Breast epithelium (tissue), 3 donors: ENCODE measurements at regions not wholly inside any gene's neighbourhood (a gene's known extent, or its start where the extent isn't known, plus 50 kb on each side); places are given as distances from the start of the nearest gene placed in this dataset.

Experiments
- POLR2A ChIP-seq: fragments of 450-650 bp; IDR thresholded peaks from one replicate; pipeline ENCODE4 v1.6.1; 2016; ENCODE audit warnings: antibody characterized with exemption, mild to moderate bottlenecking, moderate library complexity
- TF ChIP-seq, protein P1 (sequence below), 3 donors: fragments of 450-650 bp; IDR thresholded peaks; one replicate each; pipeline ENCODE4 v1.5.1; 2016 to 2017; ENCODE audit warnings: antibody characterized with exemption in 3 of 3, mild to moderate bottlenecking in 3 of 3, moderate library complexity in 3 of 3

DNA sequence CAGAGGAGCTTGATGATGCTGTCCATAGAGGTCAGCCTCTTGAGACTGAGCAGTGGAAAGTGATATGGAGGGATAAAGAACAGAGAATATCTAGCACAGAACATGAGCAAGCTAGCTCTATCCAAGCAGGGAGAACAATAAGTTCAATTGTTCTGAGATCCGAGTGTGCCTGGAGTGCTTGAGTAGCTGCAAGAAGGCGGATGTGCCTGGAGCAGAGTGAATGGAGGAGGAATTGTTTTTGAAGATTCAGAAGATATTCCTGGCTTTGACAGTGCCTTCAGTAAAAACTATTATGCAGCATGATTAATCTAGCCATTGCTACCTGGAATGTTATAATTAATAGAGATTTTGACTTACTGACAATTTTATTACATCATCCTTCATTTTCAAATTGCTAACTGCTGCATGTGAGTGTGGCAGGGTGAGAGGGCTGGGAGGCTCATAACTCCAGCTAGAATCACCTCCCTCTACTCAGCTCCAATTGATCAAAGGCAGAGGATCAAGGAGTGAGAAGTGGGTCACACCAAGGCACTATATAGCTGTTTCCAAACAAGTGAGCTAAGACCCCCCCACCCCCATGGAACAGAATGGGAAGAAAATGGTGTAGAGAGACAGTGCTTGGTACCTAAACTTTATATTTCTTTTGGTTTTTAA is 302.8 kb downstream of the ADRA2A start:
- TF ChIP-seq, protein P1, sequence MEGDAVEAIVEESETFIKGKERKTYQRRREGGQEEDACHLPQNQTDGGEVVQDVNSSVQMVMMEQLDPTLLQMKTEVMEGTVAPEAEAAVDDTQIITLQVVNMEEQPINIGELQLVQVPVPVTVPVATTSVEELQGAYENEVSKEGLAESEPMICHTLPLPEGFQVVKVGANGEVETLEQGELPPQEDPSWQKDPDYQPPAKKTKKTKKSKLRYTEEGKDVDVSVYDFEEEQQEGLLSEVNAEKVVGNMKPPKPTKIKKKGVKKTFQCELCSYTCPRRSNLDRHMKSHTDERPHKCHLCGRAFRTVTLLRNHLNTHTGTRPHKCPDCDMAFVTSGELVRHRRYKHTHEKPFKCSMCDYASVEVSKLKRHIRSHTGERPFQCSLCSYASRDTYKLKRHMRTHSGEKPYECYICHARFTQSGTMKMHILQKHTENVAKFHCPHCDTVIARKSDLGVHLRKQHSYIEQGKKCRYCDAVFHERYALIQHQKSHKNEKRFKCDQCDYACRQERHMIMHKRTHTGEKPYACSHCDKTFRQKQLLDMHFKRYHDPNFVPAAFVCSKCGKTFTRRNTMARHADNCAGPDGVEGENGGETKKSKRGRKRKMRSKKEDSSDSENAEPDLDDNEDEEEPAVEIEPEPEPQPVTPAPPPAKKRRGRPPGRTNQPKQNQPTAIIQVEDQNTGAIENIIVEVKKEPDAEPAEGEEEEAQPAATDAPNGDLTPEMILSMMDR (IDR thresholded peaks at IDR 0.05): no peak
- TF ChIP-seq POLR2A: no peak
